SKM-1 (cell line): ENCODE measurements at regions not wholly inside any gene's neighbourhood (a gene's known extent, or its start where the extent isn't known, plus 50 kb on each side); places are given as distances from the start of the nearest gene placed in this dataset.

Source experiments
- DNase-seq: peaks from one replicate; lab custom pipeline; 2025; ENCODE audit not compliant: unreplicated experiment; lab: John Stamatoyannopoulos, UW

DNA sequence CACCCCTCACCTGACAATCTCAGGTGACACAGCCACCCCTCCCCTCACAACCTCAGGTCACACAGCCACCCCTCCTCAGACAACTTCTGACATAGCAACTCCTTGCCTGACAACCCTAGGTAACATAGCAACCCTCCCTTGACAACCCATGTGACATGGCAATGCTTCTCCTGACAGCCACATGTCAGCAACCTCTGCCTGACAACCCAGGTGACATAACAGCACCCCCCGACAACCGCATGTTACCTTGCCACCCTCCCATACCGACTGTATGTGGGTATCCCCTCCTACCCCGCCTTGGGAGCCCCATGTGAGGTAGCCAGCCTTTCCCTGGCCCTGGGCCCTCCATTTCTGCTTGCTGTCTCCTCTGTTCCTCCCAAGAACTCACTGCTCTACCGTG is 77.7 kb upstream of the B3GAT1 start:
- DNase-seq: no peak

DNA sequence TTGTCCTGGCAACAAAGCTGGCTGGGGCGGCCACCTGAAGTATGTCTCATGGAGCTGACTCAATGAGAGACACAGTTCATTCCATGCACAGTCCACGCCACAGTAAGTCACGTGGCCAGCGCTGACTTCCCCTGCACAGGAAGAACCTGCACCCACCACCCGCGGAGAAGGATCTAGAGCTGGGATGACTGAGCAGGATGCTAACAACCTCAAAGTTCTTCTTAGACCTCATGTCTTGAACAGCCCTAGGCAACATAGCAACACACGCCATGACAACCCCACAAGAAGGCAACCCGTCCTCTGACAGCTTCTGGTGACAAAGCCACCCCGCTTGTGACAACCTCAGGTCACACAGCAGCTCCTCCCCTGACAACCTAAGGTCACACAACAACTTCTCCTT is 76.9 kb upstream of the B3GAT1 start:
- no peak for DNase-seq

DNA sequence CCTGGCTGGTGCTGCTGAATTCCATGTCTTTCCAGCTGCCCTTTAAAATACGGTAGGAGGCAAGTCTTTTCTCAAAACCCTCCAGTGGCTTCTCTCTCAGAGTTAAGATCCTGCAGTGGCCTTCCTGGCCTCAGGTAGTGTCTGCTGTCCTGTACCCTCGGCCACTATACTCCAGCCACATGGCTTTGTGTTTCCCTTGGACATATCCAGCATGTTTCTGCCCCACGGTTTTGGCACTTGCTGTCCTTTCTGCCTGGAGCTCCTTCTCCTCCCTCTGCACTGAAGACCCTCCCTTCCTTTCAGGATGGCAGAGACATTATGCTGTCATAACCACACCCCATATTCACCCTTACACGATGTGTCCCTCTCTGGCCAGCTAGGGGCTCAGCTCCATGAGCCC is 76.5 kb upstream of the B3GAT1 start:
- no peak for DNase-seq

DNA sequence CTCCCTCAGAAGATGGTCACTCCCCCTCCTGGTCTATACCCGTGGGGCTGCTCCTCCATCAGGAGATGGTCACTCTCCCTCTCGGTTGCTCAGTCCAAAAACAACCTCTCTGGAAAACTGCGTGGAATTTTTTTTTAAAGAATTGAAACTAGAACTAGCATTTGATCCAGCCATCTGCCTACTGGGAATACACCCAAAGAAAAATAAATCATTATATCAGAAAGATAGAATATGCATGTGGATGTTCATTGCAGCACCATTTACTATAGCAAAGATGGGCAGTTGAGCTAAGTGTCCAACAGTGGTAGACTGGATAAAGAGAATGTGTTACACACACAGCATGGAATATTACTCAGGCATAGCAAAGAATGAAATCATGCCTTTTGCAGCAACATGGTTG is 75.7 kb upstream of the B3GAT1 start:
- DNase-seq: no peak

DNA sequence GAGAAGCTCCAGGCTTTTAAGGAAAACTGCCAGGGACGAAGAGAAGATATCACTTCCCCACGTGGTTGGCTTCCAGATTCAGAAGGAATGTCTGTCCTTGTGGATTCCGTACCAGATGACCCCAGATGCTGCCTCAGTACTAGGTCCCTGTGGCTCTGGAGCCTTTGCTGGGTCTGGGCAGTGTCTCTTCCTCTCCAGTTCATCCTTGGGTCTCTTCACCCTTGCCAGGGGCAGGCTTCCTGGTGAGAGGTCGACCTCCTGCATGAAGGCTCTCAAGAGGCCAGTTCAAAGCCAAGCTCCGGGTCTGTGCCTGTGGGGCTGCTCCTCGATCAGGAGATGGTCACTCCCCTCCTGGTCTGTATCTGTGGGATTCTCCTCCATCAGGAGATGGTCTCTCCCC is 74.7 kb upstream of the B3GAT1 start:
- DNase-seq: no peak

DNA sequence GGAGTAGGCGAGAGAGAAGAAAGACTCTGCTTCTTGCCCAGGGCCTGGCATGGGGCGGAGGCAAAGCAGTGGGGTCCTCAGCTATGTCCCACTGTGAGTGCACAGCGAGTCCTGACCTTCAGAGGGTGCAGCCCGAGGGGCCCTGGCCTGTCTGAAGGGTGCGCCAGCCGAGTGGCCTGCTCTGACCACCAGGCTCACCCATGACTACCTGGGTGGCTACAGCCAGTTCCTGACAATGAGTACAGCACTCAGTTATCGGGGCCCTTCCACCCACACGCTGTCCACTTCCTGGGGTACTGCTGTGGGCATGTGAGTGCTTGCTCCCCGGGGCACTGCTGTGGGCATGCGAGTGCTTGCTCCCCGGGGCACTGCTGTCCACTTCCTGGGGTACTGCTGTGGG is 74.1 kb upstream of the B3GAT1 start:
- DNase-seq: no peak

DNA sequence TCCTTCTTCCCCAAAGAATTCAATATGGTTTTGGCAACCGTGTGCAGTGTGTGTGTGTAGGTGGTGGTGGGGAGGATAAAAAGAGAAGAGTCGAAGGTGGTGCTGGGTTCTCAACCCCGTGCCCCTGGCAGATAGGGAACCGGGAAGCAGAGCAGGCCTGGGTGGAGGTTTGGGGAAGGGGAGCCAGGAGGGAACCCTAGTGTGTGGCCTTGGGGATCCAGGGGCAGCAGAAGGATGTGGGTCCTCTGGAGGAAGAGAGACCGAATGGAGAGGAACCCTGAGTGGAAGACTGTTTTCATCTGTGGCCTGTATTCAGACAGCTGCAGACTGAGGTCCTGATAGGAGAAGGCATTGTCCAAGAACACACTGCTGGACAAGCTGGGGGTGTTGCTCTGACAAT is 73.3 kb upstream of the B3GAT1 start:
- no peak for DNase-seq

DNA sequence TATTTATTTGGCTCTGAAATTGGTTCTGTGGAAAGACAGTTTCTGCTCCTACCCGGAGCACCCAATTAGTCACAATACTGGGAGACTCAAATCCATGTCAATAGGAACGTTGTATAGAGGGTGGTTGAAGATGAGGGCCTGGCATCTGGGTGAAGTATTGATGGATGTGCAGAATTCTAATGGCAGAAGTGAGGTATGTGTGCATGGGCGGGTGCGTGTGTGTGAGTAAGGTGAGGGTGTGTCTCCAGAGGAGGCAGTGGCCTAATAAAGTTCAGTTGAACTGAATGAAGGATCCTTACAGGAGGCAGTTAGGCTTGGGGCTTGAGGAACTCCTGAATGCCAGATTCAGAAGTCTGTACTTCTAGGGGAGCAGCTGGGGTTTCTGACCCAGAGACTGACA is 71.8 kb upstream of the B3GAT1 start:
- DNase-seq: no peak

DNA sequence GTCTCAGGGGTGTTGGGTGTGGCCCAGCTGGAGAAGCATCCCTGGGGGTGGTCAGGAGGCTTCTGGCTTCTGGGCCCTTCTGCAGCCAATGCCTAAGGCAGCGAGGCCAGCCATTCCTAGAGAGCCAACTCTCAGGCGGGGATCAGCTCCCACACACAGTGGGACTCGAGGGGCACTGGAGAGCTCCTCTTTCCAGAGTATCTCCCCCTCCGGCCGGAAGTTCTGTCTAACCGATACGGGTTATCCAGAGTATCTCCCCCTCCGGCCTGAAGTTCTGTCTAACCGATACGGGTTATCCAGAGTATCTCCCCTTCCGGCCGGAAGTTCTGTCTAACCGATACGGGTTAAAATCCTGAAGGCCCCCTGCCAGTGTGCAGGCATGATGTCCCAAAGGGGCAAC is 71.2 kb upstream of the B3GAT1 start:
- DNase-seq: no peak

DNA sequence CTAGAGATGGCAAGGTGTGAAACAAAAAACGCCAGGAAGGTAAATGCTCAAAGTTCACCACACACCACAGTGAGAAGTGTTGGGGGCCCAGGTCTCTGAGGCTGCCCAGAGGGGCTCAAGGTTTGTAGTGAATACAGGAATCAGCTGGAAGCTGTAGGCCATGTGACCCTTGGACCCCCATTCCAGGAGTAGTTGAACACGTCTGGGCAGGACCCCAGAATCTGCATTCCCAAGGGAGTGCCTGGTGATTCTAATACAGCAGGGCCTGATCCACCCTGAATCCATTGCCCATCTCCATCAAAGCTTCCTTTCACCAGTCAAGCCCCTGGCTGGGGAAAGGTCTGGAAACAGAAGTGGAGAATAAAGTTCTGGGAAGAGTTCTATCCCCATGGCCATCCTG is 70.8 kb upstream of the B3GAT1 start:
- no peak for DNase-seq

DNA sequence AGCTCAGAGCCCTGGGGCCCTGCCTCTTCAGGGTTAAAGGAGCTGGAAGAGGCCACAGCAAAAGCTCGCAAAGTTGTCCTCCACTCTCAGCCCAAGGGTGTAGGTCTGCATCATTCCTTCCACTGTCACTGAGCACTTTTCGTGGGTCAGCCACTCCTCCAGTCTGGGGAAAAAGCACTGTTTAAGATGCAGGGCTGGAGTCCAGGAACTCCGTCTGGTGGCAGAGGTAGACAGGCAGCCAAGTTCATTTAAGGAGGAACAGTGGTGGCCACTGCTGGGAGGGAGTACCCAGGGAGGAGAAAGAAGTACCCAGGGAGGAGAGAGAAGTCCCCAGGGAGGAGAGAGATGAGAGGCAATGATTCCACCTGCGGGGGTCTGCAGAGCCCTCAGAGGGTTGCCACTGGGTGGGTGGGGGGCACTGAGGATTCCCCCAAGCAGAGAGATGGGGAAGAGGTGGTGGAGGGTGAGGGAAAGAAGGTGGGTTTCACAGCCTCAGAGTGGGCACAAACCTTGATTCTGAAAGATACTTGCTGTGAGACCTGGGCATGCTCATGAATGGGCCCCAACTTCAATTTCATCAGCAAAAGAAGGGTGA is 70.0 kb upstream of the B3GAT1 start:
- DNase-seq: no peak

DNA sequence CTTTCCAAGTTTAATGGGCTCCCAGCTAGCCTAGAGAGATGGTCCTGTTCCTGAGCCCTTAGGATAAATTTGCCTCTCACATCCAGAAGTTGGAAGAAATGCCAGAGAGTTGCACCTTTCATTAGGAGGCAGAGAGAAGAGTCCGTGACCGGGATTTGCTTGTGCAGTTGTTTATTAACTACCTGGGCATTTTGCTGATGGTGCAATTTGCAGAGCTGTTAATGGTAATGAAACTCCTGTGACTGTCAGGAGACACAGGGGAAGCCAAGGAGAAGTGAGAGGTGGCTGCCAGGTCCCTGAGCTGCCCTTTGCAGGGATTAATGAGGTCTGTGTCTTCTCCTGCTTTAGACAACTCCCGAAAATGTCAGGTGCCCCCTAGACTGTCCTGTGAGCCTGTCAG is 69.1 kb upstream of the B3GAT1 start:
- no peak for DNase-seq

DNA sequence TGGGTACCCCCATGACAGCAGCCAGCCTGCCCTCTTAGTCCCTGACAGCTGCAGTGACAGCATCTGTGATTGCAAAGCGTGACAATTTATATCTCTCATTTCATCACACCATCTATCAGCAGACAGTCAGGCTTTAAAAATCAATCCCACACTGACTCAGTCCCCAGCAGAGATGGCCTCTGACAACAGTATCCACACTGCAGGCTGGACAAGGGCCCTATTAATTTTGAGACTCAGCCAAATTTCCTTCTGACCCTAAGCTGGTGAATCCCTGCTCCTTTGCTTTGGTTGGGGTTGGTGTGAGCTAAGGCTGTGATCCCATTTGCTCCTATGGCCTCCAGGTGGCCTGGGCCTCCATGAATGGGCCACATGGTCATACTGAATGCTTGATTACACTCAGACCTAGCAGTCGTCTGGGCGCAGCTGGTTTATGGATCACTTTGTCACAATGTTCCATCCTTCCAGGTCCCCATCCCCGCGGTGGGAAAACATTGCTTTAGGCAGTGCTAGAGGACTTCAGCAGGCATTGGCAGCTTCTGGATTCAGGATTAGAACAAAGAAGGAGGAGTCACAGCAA is 68.2 kb upstream of the B3GAT1 start:
- DNase-seq: no peak

DNA sequence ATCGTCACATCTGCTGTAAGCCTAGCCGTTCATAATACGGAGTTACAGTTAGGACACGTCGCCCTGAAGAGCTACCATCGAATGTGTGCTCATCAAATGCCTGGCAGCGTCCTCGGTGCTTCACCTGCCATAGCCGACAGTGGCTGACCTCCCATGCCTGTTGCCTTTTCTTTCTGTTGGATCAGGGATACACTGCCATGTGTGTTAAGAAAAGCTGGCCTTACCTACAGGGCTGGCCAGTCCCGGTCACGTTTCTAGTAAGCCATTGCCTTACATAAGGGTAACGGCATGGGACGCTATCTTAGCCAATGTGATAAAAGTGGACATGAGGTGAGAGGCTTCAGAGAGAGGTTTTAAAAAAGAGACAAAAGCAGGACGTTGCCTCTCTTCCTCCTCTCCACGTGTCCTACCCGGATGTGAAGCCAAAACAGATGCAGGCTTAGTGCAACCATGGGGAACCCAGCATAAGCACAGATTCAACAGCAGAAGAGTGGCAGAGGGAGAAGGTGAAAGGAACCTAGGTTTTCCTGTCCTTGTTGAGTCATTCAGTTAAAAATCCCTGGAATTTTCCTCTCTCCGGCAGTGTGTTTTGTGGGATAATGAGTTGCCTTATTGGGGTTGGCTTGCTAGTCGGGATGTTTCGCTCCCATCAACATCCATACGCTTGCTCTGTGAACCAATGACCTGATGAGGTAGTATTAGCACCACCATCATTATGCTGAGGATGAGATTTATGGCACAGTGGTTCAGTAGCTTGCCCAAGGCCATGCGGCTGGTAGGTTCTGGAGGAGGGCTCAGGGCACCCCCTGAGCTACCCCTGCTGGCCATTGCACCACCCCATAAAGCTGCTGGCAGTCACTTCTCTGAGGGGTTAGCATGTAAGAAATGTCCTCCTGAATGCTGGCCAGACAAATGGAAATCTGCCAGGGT is 67.4 kb upstream of the B3GAT1 start:
- DNase-seq: no peak

DNA sequence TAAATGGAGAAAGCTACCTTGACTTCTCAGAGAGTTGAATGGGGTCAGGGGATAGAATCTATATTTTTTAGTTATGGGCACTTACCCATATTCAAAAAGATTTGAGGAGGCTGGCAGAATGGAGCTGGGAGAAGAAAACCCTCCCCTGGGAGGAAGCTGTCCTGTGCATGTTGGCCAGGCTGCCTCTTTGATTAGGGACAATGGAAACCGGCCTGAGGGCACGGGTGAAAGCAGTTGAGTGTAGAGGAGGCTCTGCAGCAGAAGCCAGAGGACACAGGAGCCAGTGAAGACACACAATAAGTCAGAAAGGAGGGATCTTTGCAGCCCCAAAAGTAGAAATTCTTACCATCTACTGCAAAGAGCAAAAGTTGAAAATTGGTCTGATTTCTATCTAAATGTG is 66.6 kb upstream of the B3GAT1 start:
- DNase-seq: no peak

DNA sequence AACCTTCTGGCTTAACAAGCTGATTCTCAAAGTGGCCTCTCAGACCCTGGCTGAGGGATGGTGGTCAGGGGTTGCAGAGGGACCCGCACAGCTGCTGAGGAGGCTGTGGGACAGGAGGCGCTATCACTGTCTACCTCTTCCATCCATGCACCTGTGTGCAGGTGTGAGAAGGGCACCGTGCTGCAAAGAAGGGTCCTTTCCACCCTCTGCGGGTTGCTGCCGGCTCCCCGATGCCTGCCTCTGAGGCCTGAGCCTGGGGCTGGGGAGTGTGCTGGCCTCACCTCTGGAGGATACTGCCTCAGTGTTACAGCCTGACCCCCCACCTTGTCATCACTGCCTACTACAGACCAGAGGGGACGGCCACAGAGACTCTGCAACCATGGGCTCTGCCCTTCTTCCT is 66.1 kb upstream of the B3GAT1 start:
- DNase-seq: no peak

DNA sequence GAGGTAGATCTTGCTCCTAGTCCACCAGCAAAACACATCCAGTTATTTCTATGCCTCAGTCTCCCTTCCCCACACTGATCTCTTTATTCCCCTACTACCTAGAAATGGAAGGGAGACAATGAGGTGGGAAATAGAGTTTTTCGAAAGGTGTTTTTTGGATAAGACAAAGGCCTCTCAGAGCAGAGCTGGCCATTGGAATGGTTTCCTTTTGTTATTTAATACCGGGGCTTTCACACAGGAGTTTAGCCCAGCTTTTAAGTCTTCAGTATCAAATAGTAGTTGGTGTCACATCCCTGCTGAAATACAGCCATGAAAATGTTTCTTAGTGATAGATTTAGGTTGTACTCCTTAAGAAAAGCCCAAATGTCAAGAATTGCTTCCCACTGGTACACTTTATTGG is 65.4 kb upstream of the B3GAT1 start:
- no peak for DNase-seq

DNA sequence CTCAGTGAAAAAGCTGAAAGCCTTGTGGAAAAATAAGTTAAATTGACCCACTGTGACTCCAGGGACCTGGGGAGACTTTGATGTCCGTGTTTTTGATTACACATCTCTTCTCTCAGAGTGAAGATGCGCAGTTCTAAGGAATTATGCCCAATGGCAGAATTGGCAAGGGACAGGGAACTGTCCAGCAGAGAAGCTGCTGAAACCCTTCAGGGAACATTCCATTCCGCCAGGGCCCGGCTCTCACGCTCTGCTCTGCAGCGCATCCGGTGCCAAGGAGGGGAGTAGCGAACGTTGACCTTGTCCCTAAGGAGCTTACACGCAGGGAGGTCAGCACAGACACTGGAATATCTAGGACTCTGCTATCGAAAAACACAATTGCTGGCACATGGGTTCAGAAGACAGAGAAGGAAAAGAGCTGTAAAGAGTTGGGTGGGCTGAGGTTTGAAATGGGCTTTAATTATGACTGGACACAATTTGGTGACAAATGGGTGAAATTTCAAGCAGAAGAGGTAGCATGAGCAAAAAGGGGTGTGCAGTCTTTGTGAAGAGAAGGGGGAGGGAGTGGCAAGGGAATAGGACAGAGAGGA is 64.5 kb upstream of the B3GAT1 start:
- DNase-seq: no peak

DNA sequence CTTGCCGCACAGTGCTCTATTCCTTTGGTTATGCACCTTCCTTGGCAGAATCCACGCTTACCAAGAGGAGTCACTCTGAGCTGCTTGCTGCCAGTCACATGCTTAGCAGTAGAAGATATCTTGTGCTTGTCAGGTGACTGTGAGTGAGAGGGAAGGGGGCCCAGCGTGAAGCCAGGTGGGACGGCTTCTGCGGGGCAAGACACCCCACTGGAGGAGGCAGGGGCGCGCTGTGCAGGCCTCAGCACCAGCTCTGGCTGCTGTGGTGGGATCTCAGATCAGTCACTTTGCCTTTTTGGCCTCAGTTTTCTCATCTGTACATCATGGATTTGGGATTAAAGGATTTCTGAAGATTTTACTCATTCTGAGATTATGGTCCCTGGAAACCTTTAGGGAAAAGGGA is 63.9 kb upstream of the B3GAT1 start:
- DNase-seq: no peak

DNA sequence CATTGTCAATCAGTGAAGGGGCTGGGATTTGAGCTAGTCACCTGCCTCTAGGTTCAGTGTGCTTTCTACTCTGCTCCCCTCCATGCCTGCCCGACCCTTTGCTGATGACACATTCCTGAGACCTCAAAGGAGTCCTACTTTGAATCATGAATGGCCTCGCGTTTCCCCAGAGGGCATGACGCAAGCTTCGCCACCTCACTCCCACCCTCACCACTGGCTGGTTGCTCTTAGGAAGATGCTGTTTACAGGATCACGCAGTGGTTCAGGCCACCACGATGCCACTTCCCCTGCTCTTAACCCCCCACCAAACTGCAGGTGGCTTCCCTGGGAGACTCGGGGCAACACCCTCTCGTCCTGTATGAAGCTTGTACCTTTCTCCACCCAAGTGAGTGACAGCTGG is 62.9 kb upstream of the B3GAT1 start:
- DNase-seq: no peak

DNA sequence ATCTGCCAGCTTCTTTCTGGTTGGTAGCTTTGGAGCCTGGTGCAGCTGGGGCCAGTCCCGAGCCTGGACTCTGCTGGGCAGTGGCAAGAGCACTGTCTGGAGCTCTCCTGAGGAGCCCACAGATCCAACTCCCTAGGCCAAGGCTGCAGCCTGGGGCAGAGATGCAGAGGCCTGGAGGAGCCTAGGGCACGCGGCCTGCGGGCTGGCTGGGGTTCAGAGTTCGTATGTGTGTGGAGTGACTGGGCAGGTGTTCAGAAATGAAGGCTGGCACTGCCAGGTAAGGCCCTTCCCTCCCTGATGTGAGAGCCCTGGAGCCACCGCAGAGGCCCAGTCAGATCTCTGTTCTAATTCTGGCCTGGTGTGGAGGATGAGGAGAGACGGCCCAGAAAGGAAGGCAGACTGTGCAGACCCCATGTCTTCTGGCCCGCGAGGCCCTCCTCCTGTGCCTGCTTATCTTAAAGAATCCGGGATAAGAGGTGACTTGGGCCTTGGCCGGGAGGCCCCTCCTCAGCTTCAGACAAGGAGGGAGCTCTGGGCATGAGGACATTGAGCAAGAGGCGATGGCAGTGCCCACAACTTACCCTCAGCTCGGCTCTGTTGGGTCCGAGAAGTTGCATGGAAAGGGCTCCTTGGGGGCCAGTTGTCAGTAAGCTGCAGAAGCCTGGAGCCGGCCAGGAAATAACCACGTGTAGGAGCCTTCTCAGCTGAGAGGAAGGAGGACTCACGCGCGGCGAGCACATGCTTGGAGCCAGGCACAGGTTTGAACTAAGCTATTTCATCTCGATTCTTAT is 62.2 kb upstream of the B3GAT1 start:
- no peak for DNase-seq
